HCT116 (cell line): ENCODE measurements at regions not wholly inside any gene's neighbourhood (a gene's known extent, or its start where the extent isn't known, plus 50 kb on each side); places are given as distances from the start of the nearest gene placed in this dataset.

ENCODE experiments used
- ATAC-seq: fragments of 200-7000 bp; cut with Tn5 transposase; 2 replicates; pipeline ENCODE4 v1.9.1; 2020; ENCODE audit warnings: mild to moderate bottlenecking, moderate library complexity
- BruUV-seq: library from RNA; stranded (reverse); fragments of 400-500 nt; replicated peaks from 2 replicates; lab custom pipeline; 2021; lab: Mats Ljungman, UMichigan
- CTCF ChIA-PET: fragments of 300-600 bp; sonication (Branson Sonifier 250); formaldehyde crosslinking; loops from one replicate; lab custom pipeline; 2021; ENCODE audit warnings: antibody characterized with exemption; lab: Charles Lee
- POLR2A ChIA-PET: fragments of 300-600, 350-600 bp; sonication (Branson Sonifier 250); formaldehyde crosslinking; loops from one replicate; lab custom pipeline; 2021; ENCODE audit warnings: antibody characterized with exemption; lab: Charles Lee
- RAD21 ChIA-PET, 2 experiments: fragments of 300-600 bp; sonication (Branson Sonifier 250); formaldehyde crosslinking; loops; one replicate each; lab custom pipeline; 2023; ENCODE audit warnings: low total read pairs in 2 of 2; ENCODE audit not compliant: uncharacterized antibody in 2 of 2, unreplicated experiment in 2 of 2, low non-redundant PET in 1 of 2; lab: Charles Lee
- DNase-seq: peaks from one replicate; pipeline ENCODE4 v3.0.0-alpha.2; 2010; ENCODE audit warnings: low read depth, low spot score
- H2AFZ ChIP-seq: fragments of 200-600 bp; shearing (Covaris generic), sonication (generic); 2 replicates; pipeline ENCODE4 v1.6.1; 2017; ENCODE audit warnings: low read depth, mixed run types, mixed read lengths, antibody characterized with exemption, low read length; ENCODE audit not compliant: poor library complexity, severe bottlenecking
- H3K27ac ChIP-seq: 2 replicates; pipeline ENCODE4 v1.5.1; 2012; ENCODE audit warnings: low read depth, low read length
- H3K27me3 ChIP-seq: fragments of 200-600 bp; sonication (generic); 2 replicates; pipeline ENCODE4 v1.6.1; 2016; ENCODE audit warnings: mixed run types, low read length, mixed read lengths; ENCODE audit not compliant: insufficient read depth
- H3K36me3 ChIP-seq, 2 experiments: fragments of 200-500 bp in 1 of 2; fragments of 200-600 bp in 1 of 2; sonication (Bioruptor generic) in 1 of 2; sonication (generic) in 1 of 2; 2 replicates each; pipeline versions ENCODE4 v1.5.1 to v1.6.1; 2014 to 2016; ENCODE audit warnings: low read length in 2 of 2, inconsistent platforms in 1 of 2, mixed read lengths in 1 of 2, mixed run types in 1 of 2; ENCODE audit not compliant: insufficient read depth in 2 of 2, control insufficient read depth in 1 of 2
- H3K4me1 ChIP-seq, 2 experiments: fragments of 200-600 bp in 1 of 2; sonication (generic) in 1 of 2; 2 replicates each; pipeline versions ENCODE4 v1.5.1 to v1.6.1; 2012 to 2017; ENCODE audit warnings: low read length in 2 of 2, inconsistent platforms in 1 of 2, mild to moderate bottlenecking in 1 of 2, mixed read lengths in 1 of 2, mixed run types in 1 of 2, moderate library complexity in 1 of 2; ENCODE audit not compliant: insufficient read depth in 2 of 2, control insufficient read depth in 1 of 2
- H3K4me2 ChIP-seq: fragments of 200-600 bp; sonication (generic); 2 replicates; pipeline ENCODE4 v1.6.1; 2017; ENCODE audit warnings: mixed run types, low read length, mixed read lengths
- H3K4me3 ChIP-seq, 2 experiments: fragments of 200-600 bp in 1 of 2; sonication (generic) in 1 of 2; replicated peaks in 1 of 2; 2 replicates each; pipeline ENCODE4 v1.5.1; 2011 to 2016; ENCODE audit warnings: low read length in 2 of 2, control low read depth in 1 of 2, low read depth in 1 of 2, mild to moderate bottlenecking in 1 of 2, mixed read lengths in 1 of 2, mixed run types in 1 of 2
- H3K79me2 ChIP-seq: fragments of 200-600 bp; sonication (generic); 2 replicates; pipeline ENCODE4 v1.6.1; 2017; ENCODE audit warnings: mild to moderate bottlenecking, mixed run types, low read length, moderate library complexity, mixed read lengths; ENCODE audit not compliant: insufficient read depth
- H3K9ac ChIP-seq: fragments of 200-600 bp; sonication (generic); 2 replicates; pipeline ENCODE4 v1.6.1; 2016; ENCODE audit warnings: low read length, mixed read lengths
- H3K9me2 ChIP-seq: fragments of 200-600 bp; sonication (generic), shearing (Covaris generic); 2 replicates; pipeline ENCODE4 v1.6.1; 2017; ENCODE audit warnings: mixed run types, mild to moderate bottlenecking, moderate library complexity; ENCODE audit not compliant: insufficient read depth
- H3K9me3 ChIP-seq, 2 experiments: fragments of 200-500 bp in 1 of 2; fragments of 200-600 bp in 1 of 2; sonication (Bioruptor generic) in 1 of 2; sonication (generic) in 1 of 2; 2 replicates each; pipeline ENCODE4 v1.6.1; 2014 to 2017; ENCODE audit warnings: low read length in 2 of 2, mixed read lengths in 2 of 2, inconsistent platforms in 1 of 2, low read depth in 1 of 2, mild to moderate bottlenecking in 1 of 2, mixed run types in 1 of 2, moderate library complexity in 1 of 2; ENCODE audit not compliant: control insufficient read depth in 1 of 2, insufficient read depth in 1 of 2
- H4K20me1 ChIP-seq: fragments of 200-600 bp; sonication (generic), shearing (Covaris generic); 2 replicates; pipeline ENCODE4 v1.6.1; 2017; ENCODE audit warnings: mixed run types, mild to moderate bottlenecking, moderate library complexity; ENCODE audit not compliant: insufficient read depth
- CBX3 ChIP-seq: IDR thresholded peaks from 2 replicates; pipeline ENCODE4 v1.6.1; 2012; ENCODE audit warnings: low read depth
- CEBPB ChIP-seq: IDR thresholded peaks from 2 replicates; pipeline ENCODE4 v1.6.1; 2012; ENCODE audit warnings: low read depth
- EGR1 ChIP-seq: IDR thresholded peaks from 2 replicates; pipeline ENCODE4 v1.6.1; 2012; ENCODE audit warnings: low read depth
- EZH2 ChIP-seq: fragments of 200-600 bp; sonication (generic); IDR thresholded peaks from 2 replicates; pipeline ENCODE4 v1.6.1; 2017; ENCODE audit warnings: antibody characterized with exemption, mixed run types
- FOSL1 ChIP-seq: IDR thresholded peaks from 2 replicates; pipeline ENCODE4 v1.6.1; 2012; ENCODE audit warnings: low read depth
- JUND ChIP-seq: IDR thresholded peaks from 2 replicates; pipeline ENCODE4 v1.6.1; 2012
- POLR2A ChIP-seq: IDR thresholded peaks from 2 replicates; pipeline ENCODE4 v1.7.0; 2011; ENCODE audit warnings: borderline replicate concordance; ENCODE audit not compliant: insufficient read depth, insufficient read length; ENCODE audit errors: extremely low read depth
- POLR2AphosphoS5 ChIP-seq: IDR thresholded peaks from 2 replicates; pipeline ENCODE4 v1.6.1; 2011; ENCODE audit warnings: mild to moderate bottlenecking, low read depth, low read length, moderate library complexity
- RAD21 ChIP-seq: IDR thresholded peaks from 2 replicates; pipeline ENCODE4 v1.6.1; 2012; ENCODE audit warnings: low read depth, mild to moderate bottlenecking
- SIN3A ChIP-seq: IDR thresholded peaks from 2 replicates; pipeline ENCODE4 v1.6.1; 2012; ENCODE audit warnings: low read depth
- SP1 ChIP-seq: IDR thresholded peaks from 2 replicates; pipeline ENCODE4 v1.6.1; 2012; ENCODE audit warnings: low read depth
- SRF ChIP-seq: IDR thresholded peaks from 2 replicates; pipeline ENCODE4 v1.6.1; 2012; ENCODE audit warnings: low read depth
- TCF7L2 ChIP-seq: IDR thresholded peaks from 2 replicates; pipeline ENCODE4 v1.7.0; 2011; ENCODE audit warnings: borderline replicate concordance, inconsistent platforms; ENCODE audit not compliant: insufficient read depth, insufficient read length; ENCODE audit errors: extremely low read depth
- ZFX ChIP-seq: fragments of 450-650 bp; IDR thresholded peaks from 2 replicates; pipeline ENCODE4 v1.6.1; 2017
- ZNF274 ChIP-seq: fragments of 200-500 bp; sonication (Bioruptor generic); IDR thresholded peaks from 2 replicates; pipeline ENCODE4 v1.6.1; 2014; ENCODE audit warnings: mild to moderate bottlenecking, low read depth, low read length, inconsistent platforms
- intact Hi-C: fragments of 100-400 bp; cut with micrococcal nuclease; formaldehyde crosslinking; loops from 2 replicates; pipeline ENCODE4 v1.10.0; 2022
- TF ChIP-seq, protein P1 (sequence below): IDR thresholded peaks from 2 replicates; pipeline ENCODE4 v1.6.1; 2011; ENCODE audit warnings: mild to moderate bottlenecking, low read length, moderate library complexity; ENCODE audit not compliant: insufficient replicate concordance; ENCODE audit errors: extremely low read depth

GRCh38 chr3:99396651-99397275, 241.6 kb upstream of the COL8A1 start:
- no peak overlapping the region for H3K4me3 ChIP-seq
- intact Hi-C loops, result no loop called here
- H3K27me3 ChIP-seq, result peaks cover 32% of the 10 kb centered on the region
- H3K79me2 ChIP-seq, result no peaks in the 10 kb centered on the region
- no TSS peak for BruUV-seq
- H3K36me3 ChIP-seq, result no peaks in the 10 kb centered on the region; a peak in 1 of 4 replicates
- H3K27ac ChIP-seq, result no peak overlapping the region
- no peaks in the 10 kb centered on the region for H4K20me1 ChIP-seq
- no peak overlapping the region for H3K9ac ChIP-seq
- H3K4me2 ChIP-seq, result no peak overlapping the region
- no peaks in the 10 kb centered on the region for H3K4me1 ChIP-seq
- no peaks in the 10 kb centered on the region; a peak in 1 of 4 replicates for H3K9me3 ChIP-seq
- TF ChIP-seq TCF7L2 (no peak), ZNF274 (no peak), FOSL1 (no peak), SIN3A (no peak), EGR1 (no peak), ZFX (no peak), RAD21 (no peak), CEBPB (no peak), POLR2A (no peak)
- no peak for DNase-seq
- no peak overlapping the region for H2AFZ ChIP-seq
- ChIA-PET POLR2A (no interaction called here), CTCF (no interaction called here), RAD21 (no interaction called here)
- no peak for ATAC-seq
- no peaks in the 10 kb centered on the region for H3K9me2 ChIP-seq

DNA sequence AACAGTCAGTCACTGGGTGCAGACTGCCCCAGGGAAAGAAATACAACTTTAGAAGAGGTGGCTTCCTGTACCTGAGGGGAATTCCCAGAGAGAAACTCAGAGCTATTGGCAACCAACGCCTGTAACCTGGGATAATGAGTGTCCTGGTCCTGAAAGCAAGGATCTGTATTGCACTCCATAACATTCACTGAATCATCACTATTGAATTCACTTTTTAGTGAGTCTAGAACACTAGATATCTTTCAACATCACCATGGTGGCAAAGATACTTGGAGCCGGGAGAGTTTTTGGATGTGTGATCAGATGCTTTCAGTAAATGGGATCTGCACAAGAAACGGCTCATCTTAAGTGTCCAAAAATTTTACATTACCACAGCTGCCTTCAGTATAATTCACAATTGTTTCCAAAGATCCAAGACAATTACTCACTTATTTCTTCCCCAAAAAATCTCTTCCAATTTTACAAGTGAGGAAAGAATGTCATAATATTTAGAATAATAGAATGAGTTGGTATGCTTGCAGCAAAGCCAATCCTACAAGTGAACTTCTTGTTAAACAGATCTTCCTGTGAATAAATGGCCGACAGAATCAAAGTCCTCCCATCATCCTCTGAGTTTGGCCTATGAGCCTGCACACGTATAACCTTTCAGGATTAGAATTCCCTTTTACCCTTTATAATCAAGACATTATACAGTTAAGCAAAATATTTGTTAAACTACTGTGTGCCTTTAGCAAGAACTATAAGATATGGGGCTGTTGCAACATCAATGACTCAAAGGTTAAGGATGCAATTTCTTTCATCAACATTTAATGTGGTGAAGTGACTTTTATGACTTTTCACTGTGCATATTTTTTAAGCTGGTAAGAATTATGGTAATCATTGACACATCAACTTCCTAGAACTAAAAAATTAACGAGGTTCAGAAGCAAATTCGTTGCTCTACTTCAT, 243.3 kb upstream of the COL8A1 start:
- Histone ChIP-seq H3K9me2 (no peaks in the 10 kb centered on the region), H3K79me2 (no peaks in the 10 kb centered on the region), H3K9me3 (no peaks in the 10 kb centered on the region; a peak in 1 of 4 replicates), H3K4me3 (no peak overlapping the region), H3K4me1 (no peaks in the 10 kb centered on the region), H3K27me3 (peaks cover 35% of the 10 kb centered on the region), H3K9ac (no peak overlapping the region), H3K27ac (no peak overlapping the region), H4K20me1 (no peaks in the 10 kb centered on the region), H2AFZ (no peak overlapping the region), H3K4me2 (no peak overlapping the region), H3K36me3 (no peaks in the 10 kb centered on the region)
- ATAC-seq (no peak), DNase-seq (no peak)
- RAD21 ChIA-PET, result no interaction called here
- TF ChIP-seq EZH2 (no peak), SRF (no peak), EGR1 (no peak), JUND (no peak), ZNF274 (no peak), ZFX (no peak), SP1 (no peak), RAD21 (no peak), CBX3 (no peak), TCF7L2 (no peak), SIN3A (no peak), POLR2AphosphoS5 (no peak)
- TF ChIP-seq, protein P1, sequence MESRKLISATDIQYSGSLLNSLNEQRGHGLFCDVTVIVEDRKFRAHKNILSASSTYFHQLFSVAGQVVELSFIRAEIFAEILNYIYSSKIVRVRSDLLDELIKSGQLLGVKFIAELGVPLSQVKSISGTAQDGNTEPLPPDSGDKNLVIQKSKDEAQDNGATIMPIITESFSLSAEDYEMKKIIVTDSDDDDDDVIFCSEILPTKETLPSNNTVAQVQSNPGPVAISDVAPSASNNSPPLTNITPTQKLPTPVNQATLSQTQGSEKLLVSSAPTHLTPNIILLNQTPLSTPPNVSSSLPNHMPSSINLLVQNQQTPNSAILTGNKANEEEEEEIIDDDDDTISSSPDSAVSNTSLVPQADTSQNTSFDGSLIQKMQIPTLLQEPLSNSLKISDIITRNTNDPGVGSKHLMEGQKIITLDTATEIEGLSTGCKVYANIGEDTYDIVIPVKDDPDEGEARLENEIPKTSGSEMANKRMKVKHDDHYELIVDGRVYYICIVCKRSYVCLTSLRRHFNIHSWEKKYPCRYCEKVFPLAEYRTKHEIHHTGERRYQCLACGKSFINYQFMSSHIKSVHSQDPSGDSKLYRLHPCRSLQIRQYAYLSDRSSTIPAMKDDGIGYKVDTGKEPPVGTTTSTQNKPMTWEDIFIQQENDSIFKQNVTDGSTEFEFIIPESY, result no peak
- intact Hi-C loops, result no loop called here
- POLR2A ChIA-PET, result no interaction called here
- BruUV-seq, result no TSS peak
- CTCF ChIA-PET, result no interaction called here
